Omental fat pad (tissue), 3 donors: ENCODE measurements at regions not wholly inside any gene's neighbourhood (a gene's known extent, or its start where the extent isn't known, plus 50 kb on each side); places are given as distances from the start of the nearest gene placed in this dataset.

Experiments
- ATAC-seq: fragments of 150-250 bp; one replicate; pipeline ENCODE4 v1.9.1; 2016; ENCODE audit warnings: mild to moderate bottlenecking, moderate library complexity; ENCODE audit not compliant: low FRiP score
- DNase-seq: peaks from one replicate; pipeline ENCODE4 v3.0.0-alpha.2; 2019; ENCODE audit warnings: low spot score
- CTCF ChIP-seq, 3 donors: fragments of 450-650 bp; IDR thresholded peaks; one replicate each; pipeline ENCODE4 v1.5.1; 2016 to 2017; ENCODE audit warnings: antibody characterized with exemption in 3 of 3, mild to moderate bottlenecking in 3 of 3, moderate library complexity in 2 of 3

- DNase-seq (no peak), ATAC-seq (no peak)
- TF ChIP-seq CTCF (IDR thresholded peaks at IDR 0.05) = no peak
These were observed 69.3 kb downstream of the KCNE4 start for GRCh38 chr2:223121283-223121682.

- DNase-seq (no peak), ATAC-seq (no peak)
- no peak for TF ChIP-seq CTCF (IDR thresholded peaks at IDR 0.05)
These were observed 70.8 kb downstream of the KCNE4 start for GRCh38 chr2:223122781-223123180.

- DNase-seq (no peak), ATAC-seq (no peak)
These were observed 72.0 kb downstream of the KCNE4 start for GRCh38 chr2:223123855-223124610.

GRCh38 chr2:223141606-223142005 is 89.6 kb downstream of the KCNE4 start:
- TF ChIP-seq CTCF (IDR thresholded peaks at IDR 0.05) = no peak
- DNase-seq (no peak), ATAC-seq (no peak)

More at GRCh38 chr2:223123855-223124610, 72.0 kb downstream of the KCNE4 start:
- no peak for TF ChIP-seq CTCF (IDR thresholded peaks at IDR 0.05)

- ATAC-seq (no peak), DNase-seq (no peak)
- no peak for TF ChIP-seq CTCF (IDR thresholded peaks at IDR 0.05)
These were observed 90.1 kb downstream of the KCNE4 start for GRCh38 chr2:223142118-223142517.

- TF ChIP-seq CTCF (IDR thresholded peaks at IDR 0.05) = no peak
- DNase-seq (no peak), ATAC-seq (no peak)
These were observed 95.4 kb downstream of the KCNE4 start for GRCh38 chr2:223147431-223147830.

GRCh38 chr2:223148516-223148915 is 96.5 kb downstream of the KCNE4 start:
- TF ChIP-seq CTCF (IDR thresholded peaks at IDR 0.05) = no peak
- ATAC-seq = no peak
- no peak for DNase-seq
